Ascending aorta (tissue), 2 donors: ENCODE measurements at regions not wholly inside any gene's neighbourhood (a gene's known extent, or its start where the extent isn't known, plus 50 kb on each side); places are given as distances from the start of the nearest gene placed in this dataset.

Experiments used
- DNase-seq, 2 donors: peaks; one replicate each; pipeline ENCODE4 v3.0.0-alpha.2; 2019; ENCODE audit warnings: low spot score in 2 of 2
- H3K27ac ChIP-seq, 2 donors: fragments of 200-600 bp; sonication (generic); one replicate each; pipeline ENCODE4 v1.5.1; 2016 to 2017; ENCODE audit warnings: mild to moderate bottlenecking in 1 of 2
- H3K27me3 ChIP-seq: fragments of 200-600 bp; sonication (generic); one replicate; pipeline ENCODE4 v1.5.1; 2017
- H3K36me3 ChIP-seq, 2 donors: fragments of 200-600 bp; sonication (generic); one replicate each; pipeline ENCODE4 v1.5.1; 2016
- H3K4me1 ChIP-seq, 2 donors: fragments of 200-600 bp; sonication (generic); one replicate each; pipeline ENCODE4 v1.5.1; 2016 to 2017; ENCODE audit warnings: mild to moderate bottlenecking in 1 of 2
- H3K4me3 ChIP-seq, 2 donors: fragments of 200-600 bp; sonication (generic); one replicate each; pipeline ENCODE4 v1.5.1; 2016 to 2017; ENCODE audit warnings: mild to moderate bottlenecking in 1 of 2
- H3K9me3 ChIP-seq, 2 donors: fragments of 200-600 bp; sonication (generic); one replicate each; pipeline ENCODE4 v1.5.1; 2016
- CTCF ChIP-seq, 3 experiments: fragments of 200-600 bp in 2 of 3; fragments of 450-650 bp in 1 of 3; sonication (generic) in 2 of 3; IDR thresholded peaks; one replicate each; pipeline ENCODE4 v1.5.1; 2016 to 2019; ENCODE audit warnings: antibody characterized with exemption in 3 of 3, mild to moderate bottlenecking in 1 of 3, moderate library complexity in 1 of 3
- intact Hi-C: fragments of 100-400 bp; cut with DNase I; formaldehyde crosslinking; loops from one replicate; pipeline ENCODE4 v1.15.1; 2023

- no peak for TF ChIP-seq CTCF (IDR thresholded peaks at IDR 0.05)
- Histone ChIP-seq H3K4me1 (no peaks in the 10 kb centered on the region), H3K27me3 (no peaks in the 10 kb centered on the region), H3K27ac (no peak overlapping the region), H3K36me3 (no peaks in the 10 kb centered on the region), H3K4me3 (no peak overlapping the region), H3K9me3 (no peaks in the 10 kb centered on the region)
- intact Hi-C loops: no loop called here
- DNase-seq: no peak
These were observed 265.5 kb upstream of the CD180 start for GRCh38 chr5:67462147-67462546.

GRCh38 chr5:67459253-67459652 is 262.7 kb upstream of the CD180 start:
- H3K4me3 ChIP-seq: no peak overlapping the region
- intact Hi-C loops: no loop called here
- H3K9me3 ChIP-seq: no peaks in the 10 kb centered on the region
- no peak overlapping the region for H3K27ac ChIP-seq
- no peaks in the 10 kb centered on the region for H3K27me3 ChIP-seq
- TF ChIP-seq CTCF (IDR thresholded peaks at IDR 0.05): no peak
- no peaks in the 10 kb centered on the region for H3K36me3 ChIP-seq
- no peaks in the 10 kb centered on the region for H3K4me1 ChIP-seq
- no peak for DNase-seq

- Histone ChIP-seq H3K27ac (no peak overlapping the region), H3K4me3 (no peak overlapping the region), H3K36me3 (no peaks in the 10 kb centered on the region), H3K9me3 (no peaks in the 10 kb centered on the region), H3K27me3 (no peaks in the 10 kb centered on the region), H3K4me1 (no peaks in the 10 kb centered on the region)
- no peak for DNase-seq
- intact Hi-C loops: no loop called here
- TF ChIP-seq CTCF (IDR thresholded peaks at IDR 0.05): no peak
These were observed 259.4 kb upstream of the CD180 start for GRCh38 chr5:67455970-67456369.

GRCh38 chr5:67454957-67455561 is 258.5 kb upstream of the CD180 start:
- H3K36me3 ChIP-seq: no peaks in the 10 kb centered on the region
- H3K9me3 ChIP-seq: no peaks in the 10 kb centered on the region
- no peak overlapping the region for H3K27ac ChIP-seq
- intact Hi-C loops: no loop called here
- no peak for TF ChIP-seq CTCF (IDR thresholded peaks at IDR 0.05)
- no peak overlapping the region for H3K4me3 ChIP-seq
- no peaks in the 10 kb centered on the region for H3K27me3 ChIP-seq
- no peak for DNase-seq
- H3K4me1 ChIP-seq: no peaks in the 10 kb centered on the region

GRCh38 chr5:67453111-67453905 is 256.7 kb upstream of the CD180 start:
- Histone ChIP-seq H3K9me3 (no peaks in the 10 kb centered on the region), H3K27me3 (no peaks in the 10 kb centered on the region), H3K4me3 (no peak overlapping the region), H3K27ac (no peak overlapping the region), H3K4me1 (no peaks in the 10 kb centered on the region), H3K36me3 (no peaks in the 10 kb centered on the region)
- no peak for TF ChIP-seq CTCF (IDR thresholded peaks at IDR 0.05)
- DNase-seq: no peak
- intact Hi-C loops: no loop called here
